ENCODE measurements at regions not wholly inside any gene's neighbourhood (a gene's known extent, or its start where the extent isn't known, plus 50 kb on each side); places are given as distances from the start of the nearest gene placed in this dataset.

GRCh38 chr5:4197151-4197550 is 601.5 kb downstream of the IRX1 start:
- TF ChIP-seq CTCF (IDR thresholded peaks at IDR 0.05; ENCODE audit: insufficient read depth, low read length), result no peak
- no peak for TF ChIP-seq GABPA (IDR thresholded peaks at IDR 0.05; ENCODE audit: low read depth)
- TF ChIP-seq REST (IDR thresholded peaks at IDR 0.05; ENCODE audit: insufficient replicate concordance, low read depth), result no peak
